NCI-H146 (cell line): ENCODE measurements at regions not wholly inside any gene's neighbourhood (a gene's known extent, or its start where the extent isn't known, plus 50 kb on each side); places are given as distances from the start of the nearest gene placed in this dataset.

Source experiments
- DNase-seq: peaks from one replicate; lab custom pipeline; 2025; lab: John Stamatoyannopoulos, UW

GRCh38 chr1:115492019-115492595 is 149.7 kb upstream of the VANGL1 start:
- DNase-seq: no peak

DNA sequence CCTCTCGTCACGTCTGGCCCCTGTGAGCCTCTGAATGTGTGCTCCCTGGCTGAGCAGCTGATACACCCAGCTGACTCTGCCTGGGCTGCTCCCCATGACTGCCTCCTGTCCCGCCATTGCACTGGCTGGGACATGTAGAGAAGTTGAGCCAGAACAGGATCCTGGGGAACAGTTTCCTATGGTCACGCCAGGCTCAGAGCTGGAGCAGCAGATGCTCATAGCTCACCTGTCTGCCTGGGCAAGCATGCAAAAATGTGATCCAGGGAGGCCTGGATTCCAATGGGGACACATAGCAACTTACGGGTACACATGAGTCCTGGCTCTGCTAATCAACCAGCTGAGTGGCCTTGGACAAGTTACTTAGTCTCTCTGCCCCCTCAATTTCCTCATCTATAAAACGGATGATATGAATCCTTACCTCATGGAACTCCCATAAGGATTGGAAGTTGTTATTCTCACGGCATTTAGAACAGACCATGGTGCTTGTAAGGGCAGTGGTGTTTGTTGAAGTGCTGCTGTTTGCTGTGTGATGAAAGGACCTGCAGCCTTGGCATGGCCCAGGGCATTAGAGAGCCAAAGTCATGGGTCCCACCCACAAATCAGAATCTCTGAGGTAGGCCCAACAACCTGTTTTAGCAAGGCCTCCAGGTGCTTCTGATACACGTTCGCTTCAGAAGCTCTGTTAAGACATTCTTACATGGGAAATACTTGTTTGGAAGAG is 150.3 kb upstream of the VANGL1 start:
- DNase-seq: no peak

GRCh38 chr1:115479055-115479482 is 141.0 kb upstream of the NGF start:
- peak; percentile 69 for DNase-seq

GRCh38 chr1:115477071-115477470 is 139.0 kb upstream of the NGF start:
- no peak for DNase-seq

- DNase-seq: no peak
Measured at GRCh38 chr1:115476616-115477015, 138.6 kb upstream of the NGF start.

GRCh38 chr1:115475901-115476300 is 137.9 kb upstream of the NGF start:
- no peak for DNase-seq

GRCh38 chr1:115475252-115475651 is 137.2 kb upstream of the NGF start:
- no peak for DNase-seq

DNA sequence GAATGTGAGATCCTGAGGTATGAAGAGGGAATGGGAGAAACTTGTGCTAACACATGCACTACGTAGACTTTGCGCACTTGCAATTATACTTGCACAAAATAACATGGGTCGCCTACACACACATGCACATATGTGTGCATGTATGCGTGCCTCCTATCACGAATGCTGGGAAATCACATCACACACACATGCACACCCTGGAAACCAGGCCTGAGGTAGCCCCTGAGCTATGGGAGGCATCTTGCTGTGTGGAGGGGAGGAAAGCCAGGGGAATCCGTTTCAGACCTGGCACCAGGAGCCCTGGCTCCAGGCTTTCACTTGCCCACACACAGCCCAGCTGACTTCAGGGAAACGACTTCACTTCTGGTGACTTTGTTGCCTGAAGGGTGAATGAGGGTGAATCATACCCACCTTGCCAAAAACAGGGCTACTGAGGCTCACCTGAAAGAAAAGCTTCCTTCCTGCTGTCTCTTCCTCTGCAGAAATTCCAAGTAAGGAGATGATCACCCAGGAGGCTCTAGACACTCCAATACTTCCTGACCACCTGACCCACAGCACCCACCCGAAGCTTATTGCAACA is 136.0 kb upstream of the NGF start:
- DNase-seq: no peak

DNA sequence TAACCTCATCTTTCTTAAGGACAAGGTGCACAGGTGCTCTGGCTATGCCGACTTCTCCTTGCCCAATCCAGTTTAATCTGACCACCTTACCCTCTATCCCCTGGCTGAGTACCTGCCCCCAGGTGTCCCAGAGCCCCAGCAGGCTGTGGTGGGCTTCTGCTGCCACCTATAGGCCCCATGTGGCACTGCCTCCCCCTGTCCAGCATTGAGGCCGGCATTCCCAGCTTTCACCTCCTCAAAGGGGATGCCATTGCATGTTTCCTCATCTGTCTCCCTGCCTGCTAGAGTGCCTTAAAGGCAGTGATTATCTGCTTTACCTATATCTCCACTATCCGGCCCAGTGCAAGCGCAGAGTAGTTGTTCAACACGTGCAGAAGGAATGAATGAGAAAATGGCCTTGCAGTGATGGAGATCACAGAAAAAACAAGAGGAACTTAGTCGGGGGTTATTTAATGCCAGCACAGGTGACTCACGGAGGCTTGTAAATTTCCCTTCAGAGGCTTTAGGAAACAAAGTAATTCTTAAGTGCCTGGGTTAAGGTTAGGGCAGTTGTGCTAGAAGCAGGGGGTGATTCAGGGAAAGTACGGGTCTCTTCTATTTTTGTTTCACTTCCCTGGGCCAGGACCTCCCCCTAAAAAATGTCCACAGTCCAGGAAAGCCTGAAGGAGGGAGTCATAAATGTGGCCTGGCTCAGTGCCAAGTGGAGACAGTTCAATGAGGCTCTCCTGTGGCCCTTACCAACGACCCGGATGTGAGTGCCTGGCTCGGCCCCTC is 131.8 kb upstream of the NGF start:
- DNase-seq: peak; percentile 43

GRCh38 chr1:115467790-115468189 is 129.7 kb upstream of the NGF start:
- DNase-seq: no peak

DNA sequence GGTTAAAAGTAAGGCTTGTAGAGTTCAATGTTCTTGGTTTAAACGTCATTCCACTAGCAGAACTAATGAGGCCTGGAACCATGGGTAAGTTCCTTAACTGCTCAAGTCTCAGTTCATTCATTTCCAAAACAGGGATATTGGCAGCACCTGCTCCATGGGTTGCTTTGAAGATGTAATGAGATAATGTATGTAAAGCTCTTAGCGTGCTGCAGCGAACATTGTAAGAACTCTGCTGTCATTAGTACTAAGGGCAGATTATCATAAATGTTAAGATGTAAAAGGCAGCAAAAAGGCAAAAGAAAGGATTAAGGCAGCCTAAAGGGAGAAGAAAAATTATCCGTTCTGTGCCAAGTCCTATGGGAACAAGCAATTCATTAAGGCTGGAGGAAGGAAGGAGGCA is 129.1 kb upstream of the NGF start:
- no peak for DNase-seq

DNA sequence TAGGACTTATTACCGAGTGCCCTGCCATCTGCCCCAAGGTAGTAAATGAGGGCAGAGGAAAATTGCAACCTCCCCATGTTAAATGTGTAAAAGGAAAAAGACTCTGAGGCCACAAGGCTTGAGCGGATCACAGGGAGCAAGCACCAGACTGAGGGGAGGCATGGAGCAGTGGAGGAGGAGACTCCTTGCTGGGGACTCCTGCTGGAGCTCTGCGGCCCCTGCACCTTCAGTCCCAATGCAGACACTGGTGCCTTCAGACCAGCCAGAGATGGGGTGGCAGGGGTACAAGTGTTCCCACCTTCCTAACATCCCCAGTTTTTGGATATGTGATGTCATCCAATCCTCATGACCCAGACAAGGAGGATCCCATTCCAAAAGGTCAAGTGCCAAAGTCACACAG is 128.4 kb upstream of the NGF start:
- no peak for DNase-seq

- no peak for DNase-seq
Measured at GRCh38 chr1:115465802-115466363, 127.8 kb upstream of the NGF start.

DNA sequence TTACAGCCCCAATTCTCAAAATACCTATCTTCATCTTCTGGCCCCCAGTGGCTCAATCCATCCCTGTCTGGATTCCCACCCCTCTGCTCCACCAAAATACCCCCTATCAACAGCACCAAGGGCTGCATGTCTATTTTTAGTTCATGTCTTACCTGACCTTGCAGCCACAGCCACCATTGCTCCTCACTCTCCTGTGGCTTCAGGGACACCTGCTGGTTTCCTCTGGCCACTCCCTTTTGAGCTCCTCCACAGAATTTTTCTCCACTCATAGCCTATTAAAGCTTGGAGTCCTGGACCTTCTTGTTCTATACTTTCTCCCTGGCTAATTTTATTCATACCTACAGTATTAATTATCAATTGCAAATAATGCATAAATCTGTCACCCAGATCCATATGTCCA is 125.3 kb upstream of the NGF start:
- DNase-seq: peak; percentile 62

DNA sequence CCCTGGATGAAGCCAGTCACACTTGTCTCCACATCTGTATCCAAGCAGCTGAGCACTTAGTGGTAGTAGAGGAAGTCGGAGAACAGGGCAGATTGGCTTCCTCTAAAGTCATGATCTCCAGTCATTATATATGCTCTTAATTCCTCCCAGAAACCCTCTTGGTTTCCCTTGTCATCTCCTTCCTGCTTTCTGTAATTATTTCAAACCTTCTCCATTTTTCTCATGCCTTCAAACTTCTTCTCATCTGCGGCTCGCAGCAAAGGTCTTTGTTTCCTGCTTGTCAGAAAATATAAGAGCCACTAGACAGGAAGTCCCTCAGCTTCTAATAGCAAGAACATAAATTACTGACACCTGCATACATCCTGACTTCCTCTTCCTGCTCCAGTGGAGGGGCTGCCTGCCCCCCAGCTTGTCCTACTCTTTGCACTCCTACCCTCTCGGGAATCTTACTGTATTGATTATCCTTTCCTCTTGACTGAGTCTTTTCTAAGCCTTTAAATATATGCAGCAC is 124.6 kb upstream of the NGF start:
- DNase-seq: no peak

- peak; percentile 5 for DNase-seq
Measured at GRCh38 chr1:115461526-115461925, 123.5 kb upstream of the NGF start.

GRCh38 chr1:115459161-115459560 is 121.1 kb upstream of the NGF start:
- no peak for DNase-seq

DNA sequence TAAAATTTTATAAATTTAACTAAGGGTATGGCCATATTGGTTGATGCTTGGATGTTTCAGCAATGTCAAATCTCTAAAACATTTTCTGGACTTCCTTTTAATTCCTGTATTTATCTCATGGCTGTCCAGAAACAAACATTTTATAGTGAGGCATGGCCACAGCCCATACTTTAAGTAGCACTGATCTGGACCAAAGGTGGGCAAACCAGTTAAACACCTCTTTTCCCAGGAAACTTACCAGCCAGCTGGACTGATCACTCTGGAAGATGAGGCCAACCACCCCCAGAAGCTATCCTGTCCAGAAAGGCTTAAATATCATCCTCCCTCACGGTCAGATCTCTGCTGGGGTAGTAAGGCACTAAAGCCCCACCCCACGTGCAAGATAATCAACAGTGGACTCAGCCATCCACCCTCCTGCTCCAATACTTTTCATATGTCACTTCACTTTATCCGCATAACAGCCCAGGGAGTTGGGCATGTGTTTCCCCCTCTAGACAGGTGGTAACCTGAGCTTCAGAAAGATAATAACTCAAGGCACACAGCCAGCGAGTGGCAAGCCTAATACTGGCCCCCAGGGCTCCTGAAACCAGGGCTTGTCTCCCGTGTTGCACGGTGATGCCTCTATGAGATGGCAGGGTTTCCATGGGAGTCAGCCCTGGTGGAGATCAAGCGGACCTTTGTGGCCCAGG is 120.5 kb upstream of the NGF start:
- DNase-seq: peak; percentile 61

DNA sequence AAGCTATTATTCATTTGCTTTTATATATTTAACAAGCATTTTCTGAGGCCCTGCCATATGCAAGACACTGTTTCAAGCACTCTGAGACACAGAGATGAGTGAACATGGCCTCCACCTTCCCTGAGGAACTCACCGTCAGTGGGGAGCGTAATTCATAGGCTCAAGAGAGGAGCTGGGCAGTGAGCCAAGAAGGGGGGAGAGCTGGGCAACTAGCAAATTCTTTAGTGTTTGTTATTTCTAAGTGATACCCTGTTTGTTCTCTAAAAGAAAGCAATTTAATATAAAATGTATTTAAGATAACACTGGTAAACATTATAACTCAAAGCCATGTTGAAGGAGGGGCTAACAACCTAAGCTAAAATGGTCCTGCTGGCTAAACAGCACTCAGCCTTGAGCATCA is 119.2 kb upstream of the NGF start:
- DNase-seq: peak; percentile 31

GRCh38 chr1:115456441-115456961 is 118.5 kb upstream of the NGF start:
- DNase-seq: no peak

GRCh38 chr1:115454837-115455511 is 116.9 kb upstream of the NGF start:
- DNase-seq: peak; percentile 43
